Activated naive CD4-positive, alpha-beta T cell (primary cell): ENCODE measurements at regions not wholly inside any gene's neighbourhood (a gene's known extent, or its start where the extent isn't known, plus 50 kb on each side); places are given as distances from the start of the nearest gene placed in this dataset.
"Not testable (repeated sequence)": the region's sequence is repeated elsewhere in the genome, so short reads cannot be mapped to it uniquely, and the experiment has no call there.

Experiments
- DNase-seq, 4 experiments: peaks; one replicate each; lab custom pipeline; 2025; lab: John Stamatoyannopoulos, UW

DNA sequence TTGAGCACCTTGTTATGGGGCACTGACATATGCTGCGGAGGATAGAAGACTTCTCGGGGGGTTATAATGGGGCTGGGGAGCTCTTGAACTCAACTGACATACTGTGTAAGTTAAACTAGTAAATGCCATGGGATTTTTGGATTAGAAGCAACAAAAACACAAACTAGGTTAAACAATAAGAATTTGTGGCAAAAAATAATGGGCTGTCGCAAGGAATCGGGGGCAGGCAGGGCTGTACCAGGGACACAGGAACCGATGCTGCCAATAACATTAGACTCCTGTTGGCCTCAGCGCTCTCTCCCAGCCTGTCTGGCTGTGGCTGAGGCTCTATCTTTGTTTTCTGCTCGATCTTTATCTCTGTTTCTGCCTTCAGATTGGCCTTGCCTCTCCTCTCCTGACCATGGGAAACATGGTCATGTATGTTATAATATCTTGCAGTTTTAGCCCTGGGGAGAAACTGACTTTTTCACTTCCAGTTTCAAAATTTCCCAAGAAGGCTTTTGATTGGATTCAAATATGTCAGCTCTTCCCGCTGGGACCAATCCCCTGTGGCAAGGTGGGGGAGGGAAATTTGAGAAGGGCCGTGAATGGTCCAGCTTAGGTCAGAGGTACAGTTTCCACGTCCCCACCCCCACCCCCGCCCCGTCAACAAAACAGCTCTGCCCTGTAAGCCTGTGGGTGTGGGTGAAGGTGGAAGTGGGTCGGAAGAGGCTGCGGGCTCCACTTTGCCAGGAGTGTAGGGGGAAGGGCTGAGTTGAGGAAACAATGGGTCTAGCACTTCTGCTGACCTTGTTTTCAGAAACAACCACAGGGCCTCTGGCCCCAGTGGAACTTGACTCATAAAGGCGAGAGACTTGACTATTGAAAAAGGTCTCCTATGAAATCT is 161.1 kb upstream of the TBL1XR1 start:
- peak in 1 of 4 experiments; percentile 14 for DNase-seq

DNA sequence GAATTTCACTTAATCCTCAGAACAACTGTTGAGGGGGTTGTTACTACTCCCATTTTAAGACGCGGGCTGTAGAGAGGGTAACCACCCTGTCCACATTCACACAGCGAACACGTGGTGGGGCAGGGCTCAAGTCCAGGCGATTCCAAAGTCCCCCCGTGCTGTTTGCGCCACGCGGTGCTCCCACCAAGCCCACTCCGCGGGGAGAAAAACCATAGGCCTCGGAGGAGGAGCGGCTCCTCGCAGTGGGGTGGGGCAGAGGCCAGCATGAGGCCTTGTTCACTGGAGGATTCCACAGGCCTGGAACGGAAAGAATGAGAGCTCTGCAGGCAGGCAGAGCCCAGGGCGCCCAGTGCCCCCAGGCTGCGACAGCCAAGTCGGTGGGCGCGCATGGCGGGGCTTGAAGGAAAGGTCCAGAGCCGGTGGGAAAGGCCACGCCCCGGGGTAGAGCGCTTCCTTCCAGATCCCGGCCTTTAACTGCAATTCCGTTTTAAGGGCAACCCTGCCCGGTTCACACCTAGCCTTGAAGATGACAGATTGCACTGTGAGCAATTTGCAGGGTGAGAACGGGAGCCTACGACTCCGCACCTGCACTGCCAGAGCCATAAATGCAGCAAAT is 161.8 kb upstream of the TBL1XR1 start:
- peak; percentile 23 to 40 (median 32) for DNase-seq

- DNase-seq, result peak; percentile 88 to 95 (median 94)
These were observed 162.5 kb upstream of the TBL1XR1 start for GRCh38 chr3:177359593-177360357.

DNA sequence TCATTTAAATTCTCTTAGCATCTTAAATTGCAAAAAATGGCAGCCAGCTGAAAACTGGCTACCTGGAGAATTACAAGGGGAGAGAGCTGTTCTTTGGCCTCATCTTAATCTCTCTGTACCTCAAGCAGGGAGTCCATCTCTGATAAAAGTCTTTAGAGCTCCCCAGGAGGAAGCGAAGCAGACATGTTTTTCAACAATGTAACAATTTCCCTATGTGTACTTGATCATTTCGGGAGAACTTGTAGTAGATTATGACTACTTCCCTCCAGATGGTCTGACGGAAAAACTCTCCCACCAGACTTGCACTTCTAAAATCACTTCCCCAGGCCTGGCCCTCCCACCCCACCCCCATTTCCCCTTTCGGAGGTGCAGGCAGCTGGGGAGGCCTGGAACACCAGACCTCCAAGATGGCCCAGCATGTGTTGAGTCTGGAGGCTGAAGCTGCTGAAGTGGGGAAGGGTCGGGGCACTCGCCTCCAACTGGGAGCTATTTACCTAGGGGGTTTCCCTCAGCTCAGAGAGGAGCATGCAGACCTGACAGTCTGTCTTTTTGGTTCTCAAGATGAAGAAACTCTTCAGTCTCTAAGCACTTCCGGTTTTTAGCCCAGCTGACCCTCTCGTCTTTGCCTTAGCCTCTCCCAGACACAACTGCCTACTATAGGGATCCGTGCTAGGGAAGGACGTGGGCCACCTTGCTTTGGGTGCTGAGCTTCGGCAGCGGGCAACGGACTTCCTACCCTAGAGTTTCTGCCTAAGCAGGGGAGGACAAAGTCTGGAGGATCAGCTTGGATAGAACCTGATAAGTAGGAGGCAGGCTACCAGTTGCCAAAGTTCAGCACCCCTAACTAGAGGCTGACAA is 164.0 kb upstream of the TBL1XR1 start:
- DNase-seq, result no peak

GRCh38 chr3:177362626-177363025 is 165.3 kb upstream of the TBL1XR1 start:
- no peak for DNase-seq

DNA sequence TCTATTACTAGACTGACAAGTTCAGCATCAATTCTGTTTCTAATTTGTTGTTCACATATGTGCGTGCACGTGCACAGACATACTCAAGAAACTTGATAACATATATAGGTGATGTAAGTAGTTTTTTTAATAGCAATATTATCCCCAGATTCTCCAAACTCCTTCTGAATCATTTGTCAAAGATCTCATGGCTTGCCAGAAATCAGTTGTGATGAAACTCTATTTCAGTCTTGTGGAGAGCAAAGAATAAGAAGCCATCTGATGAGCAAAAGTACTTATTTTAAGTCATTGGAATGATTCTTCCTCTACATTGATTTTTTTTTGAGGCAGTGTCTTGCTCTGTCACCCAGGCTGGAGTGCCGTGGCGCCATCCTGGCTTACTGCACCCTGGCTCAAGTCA is 167.0 kb upstream of the TBL1XR1 start:
- DNase-seq, result no peak

- DNase-seq, result not testable (repeated sequence)
These were observed 168.0 kb upstream of the TBL1XR1 start for GRCh38 chr3:177365294-177365693.

DNA sequence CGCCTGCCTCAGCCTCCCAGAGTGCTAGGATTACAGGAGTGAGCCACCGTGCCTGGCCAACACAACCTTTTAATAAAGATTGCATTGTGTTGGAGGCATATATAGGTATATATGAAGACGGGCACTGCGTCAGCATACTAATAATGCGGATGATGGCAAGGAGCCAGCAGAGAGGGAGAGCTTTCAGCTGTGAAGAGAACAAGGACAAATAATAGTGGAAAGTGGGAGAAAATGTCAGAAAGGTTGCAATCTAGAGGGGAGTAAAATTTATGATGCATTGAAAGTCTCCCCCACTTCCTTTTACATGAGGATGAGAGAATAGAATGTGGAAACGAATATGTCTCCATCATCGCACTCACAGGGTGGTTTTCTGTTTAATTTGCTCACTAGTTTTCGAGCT is 170.5 kb upstream of the TBL1XR1 start:
- no peak for DNase-seq

DNA sequence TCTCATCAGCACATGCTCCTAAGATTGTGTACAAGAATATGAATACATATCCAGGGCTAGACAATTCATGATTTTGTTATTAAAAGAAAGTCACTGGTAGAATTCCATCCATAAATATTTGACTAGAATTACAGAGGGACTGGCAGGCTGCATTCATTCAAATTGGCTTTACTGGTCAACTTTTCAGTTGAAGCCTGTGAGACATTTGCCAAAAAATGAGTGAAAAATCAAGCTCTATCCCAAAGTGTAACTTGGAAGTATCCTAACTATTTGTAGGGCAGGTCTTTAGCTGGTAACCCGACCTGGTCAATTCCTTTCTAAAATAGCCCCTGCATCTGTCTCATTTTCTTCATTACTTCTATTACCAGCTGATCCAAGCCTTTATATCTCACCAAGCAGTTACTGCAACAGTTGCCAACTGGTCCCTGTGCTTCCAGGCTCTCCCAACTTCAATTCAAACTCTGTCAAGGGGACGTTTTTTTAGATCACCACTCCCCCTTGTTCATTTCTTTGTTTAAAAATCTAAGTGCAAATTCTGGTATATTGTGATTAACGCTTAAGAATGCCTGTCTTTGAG is 173.1 kb upstream of the TBL1XR1 start:
- no peak for DNase-seq

- DNase-seq, result no peak
These were observed 173.9 kb upstream of the TBL1XR1 start for GRCh38 chr3:177371146-177371545.

DNA sequence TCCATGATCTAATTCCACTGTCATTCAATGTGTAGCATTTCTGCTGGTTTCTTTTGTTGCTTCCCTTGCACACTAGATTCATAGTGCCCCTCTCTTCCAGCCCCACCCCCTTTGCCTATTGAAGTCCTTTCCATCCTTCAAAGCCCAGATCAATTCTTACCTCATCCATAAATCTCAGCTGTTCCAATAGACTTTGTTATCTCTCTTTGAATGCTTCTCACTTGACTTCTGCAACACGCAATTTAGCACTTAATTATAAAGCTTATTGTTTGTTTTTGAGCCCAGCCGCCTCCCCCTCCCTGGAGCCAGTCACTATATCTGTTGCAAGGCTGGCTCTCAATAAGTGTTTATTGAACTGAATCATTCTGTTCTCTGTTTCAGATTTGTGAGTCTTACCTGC is 174.6 kb upstream of the TBL1XR1 start:
- DNase-seq, result no peak

- no peak for DNase-seq
These were observed 177.0 kb upstream of the TBL1XR1 start for GRCh38 chr3:177374323-177374722.

DNA sequence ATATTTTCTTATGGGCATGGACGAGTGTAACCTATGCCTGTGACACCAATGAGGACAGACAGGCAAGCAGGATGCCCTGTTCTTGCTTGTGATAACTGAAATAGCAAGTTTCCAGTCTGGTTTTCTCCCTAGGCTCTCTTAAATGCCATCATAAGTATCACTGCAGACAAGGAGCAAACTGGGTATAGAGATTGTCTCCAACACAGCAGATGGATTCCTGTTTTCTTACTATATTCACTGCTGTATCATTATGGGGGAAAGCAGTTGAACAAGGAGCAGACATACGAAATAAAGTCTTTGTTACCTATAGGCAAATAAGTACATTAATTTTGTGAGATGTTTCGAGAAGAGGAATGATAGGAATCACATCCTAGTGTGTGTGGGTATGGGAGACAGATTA is 178.0 kb upstream of the TBL1XR1 start:
- no peak for DNase-seq

GRCh38 chr3:177377166-177377565 is 179.9 kb upstream of the TBL1XR1 start:
- no peak for DNase-seq

DNA sequence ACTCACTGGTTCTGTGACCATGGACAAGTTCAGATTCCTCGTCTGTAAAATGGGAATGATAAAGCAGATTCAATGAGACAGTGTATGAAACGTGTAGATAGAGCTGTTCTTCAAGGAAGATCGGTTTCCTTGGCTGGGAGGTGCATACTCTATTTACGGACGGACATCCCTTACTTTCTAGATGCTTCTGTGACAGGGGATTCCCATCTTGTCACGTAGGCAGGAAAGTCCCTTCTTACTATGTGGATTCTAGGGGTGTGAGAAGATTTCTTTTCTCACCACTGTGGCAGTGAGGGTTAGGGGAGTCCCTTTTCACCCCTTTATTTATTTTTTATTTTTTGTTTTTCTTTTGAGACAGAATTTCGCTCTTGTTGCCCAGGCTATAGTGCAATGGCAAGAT is 180.9 kb upstream of the TBL1XR1 start:
- DNase-seq, result no peak

DNA sequence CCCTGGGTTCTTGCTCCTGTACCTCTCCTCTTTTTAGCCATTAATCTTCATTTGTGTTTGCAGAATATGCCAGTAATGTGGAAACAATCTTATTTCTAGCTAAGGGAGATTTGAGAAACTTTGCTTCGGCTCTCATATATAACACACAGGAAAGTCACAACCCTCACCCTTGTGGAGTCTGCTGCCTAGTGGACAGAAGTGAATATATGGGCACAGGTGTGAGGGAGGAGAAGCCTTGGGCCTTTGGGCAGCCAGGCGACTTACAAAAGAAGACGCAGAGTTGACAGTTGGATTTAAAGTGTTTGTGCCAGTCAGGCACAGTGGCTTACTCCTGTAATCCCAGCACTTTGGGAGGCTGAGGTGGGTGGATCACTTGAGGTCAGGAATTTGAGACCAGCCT is 181.8 kb upstream of the TBL1XR1 start:
- no peak for DNase-seq

GRCh38 chr3:177381070-177381469 is 183.8 kb upstream of the TBL1XR1 start:
- no peak for DNase-seq

DNA sequence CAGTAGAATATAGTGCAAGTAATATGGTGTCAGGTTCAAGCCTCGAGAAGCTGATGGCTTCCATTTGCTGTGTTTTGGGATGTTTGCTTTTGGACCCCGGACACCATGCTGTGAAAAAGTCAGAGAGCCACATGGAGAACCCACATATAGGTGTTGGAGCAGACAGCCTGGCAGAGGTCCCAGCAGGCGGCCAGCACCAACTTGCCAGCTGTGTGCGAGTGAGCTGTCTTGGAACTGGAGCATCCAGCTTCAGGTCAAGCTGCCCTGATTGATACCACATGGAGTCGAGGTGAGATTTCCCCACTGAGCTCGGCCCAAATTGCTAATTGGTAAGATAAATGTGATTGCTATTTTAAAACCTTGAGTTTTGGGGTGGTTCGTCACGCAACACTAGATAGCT is 185.7 kb upstream of the TBL1XR1 start:
- no peak for DNase-seq

DNA sequence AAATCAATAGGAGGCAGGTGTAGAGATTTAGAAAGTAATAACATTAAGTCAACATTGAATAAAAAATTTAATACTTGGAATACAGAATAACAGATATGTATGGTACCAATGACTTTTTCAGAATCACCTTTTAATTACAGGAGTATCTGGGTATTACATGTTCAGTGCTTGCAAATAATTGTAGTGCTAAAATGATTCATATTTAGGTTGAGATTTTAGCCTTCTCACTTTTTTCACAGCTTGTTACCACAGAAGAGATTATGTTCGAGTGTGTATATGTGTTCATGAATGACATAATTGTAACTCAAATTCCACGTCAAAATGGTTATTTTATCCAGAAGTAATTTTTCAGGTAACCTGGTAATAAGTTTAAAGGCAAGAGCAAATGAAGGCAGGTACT is 187.9 kb upstream of the TBL1XR1 start:
- DNase-seq, result no peak

DNA sequence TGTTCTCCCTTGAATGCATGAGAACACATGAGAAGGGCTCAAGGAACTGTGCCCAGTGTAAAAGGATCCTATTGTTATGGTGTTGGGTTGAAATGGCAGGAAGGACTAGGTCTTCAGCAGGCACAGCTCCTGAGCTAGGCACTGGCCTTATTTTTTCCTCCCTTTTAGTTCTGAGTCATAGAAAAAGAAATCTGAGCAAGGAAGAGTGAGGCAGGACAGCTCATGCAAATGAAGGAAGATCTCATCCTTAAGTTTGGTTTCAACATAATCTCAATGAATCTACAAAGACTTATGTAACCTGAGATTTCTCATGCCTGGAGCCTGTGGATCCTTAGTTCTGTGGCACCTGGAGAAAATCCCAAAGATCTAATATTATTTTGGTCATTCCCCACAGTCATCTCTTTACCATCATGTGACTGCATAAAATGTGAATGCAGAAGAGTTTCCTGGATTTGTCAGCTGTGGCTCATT is 188.6 kb upstream of the TBL1XR1 start:
- no peak for DNase-seq

GRCh38 chr3:177388209-177388608 is 190.9 kb upstream of the TBL1XR1 start:
- DNase-seq, result no peak
